RWPE1 (cell line): ENCODE measurements at regions not wholly inside any gene's neighbourhood (a gene's known extent, or its start where the extent isn't known, plus 50 kb on each side); places are given as distances from the start of the nearest gene placed in this dataset.

Experiments used
- CTCF ChIA-PET: fragments of 350-600 bp; sonication (Branson Sonifier 250); formaldehyde crosslinking; extraction: SDS; loops from one replicate; lab custom pipeline; 2021; lab: Yijun Ruan, JAX
- POLR2A ChIA-PET: fragments of 400-600 bp; formaldehyde crosslinking; extraction: SDS; loops from one replicate; lab custom pipeline; 2020; ENCODE audit warnings: antibody characterized with exemption; ENCODE audit not compliant: low non-redundant PET; lab: Yijun Ruan, JAX
- DNase-seq: peaks from one replicate; pipeline ENCODE4 v3.0.0; 2012; ENCODE audit warnings: low spot score
- H3K27ac ChIP-seq: fragments of 450-650 bp; 2 replicates; pipeline ENCODE4 v1.5.1; 2017
- CTCF ChIP-seq: fragments of 450-650 bp; conservative IDR thresholded peaks from 2 replicates; pipeline ENCODE4 v1.5.1; 2017; ENCODE audit warnings: low read depth, mild to moderate bottlenecking

- no peak for DNase-seq
- CTCF ChIA-PET: no interaction called here
- peak overlapping the region; percentile 36 for H3K27ac ChIP-seq
- no peak for TF ChIP-seq CTCF
- POLR2A ChIA-PET: interaction anchor here (0.5 kb wide), 1 partner anchor 111 kb away, joined by 7 read pairs; no protein-coding TSS in a partner anchor
Observed at GRCh38 chr20:19922716-19923115, 94.4 kb upstream of the NAA20 start.

- no peak for TF ChIP-seq CTCF
- DNase-seq: no peak
- ChIA-PET POLR2A (no interaction called here), CTCF (interaction anchor here (0.5 kb wide), 1 partner anchor 31 kb away, joined by 3 read pairs; no protein-coding TSS in a partner anchor)
- no peak overlapping the region for H3K27ac ChIP-seq
Observed at GRCh38 chr20:19923762-19924161, 93.4 kb upstream of the NAA20 start.

GRCh38 chr20:19924255-19924654 lies 92.9 kb upstream of the NAA20 start:
- no peak for DNase-seq
- POLR2A ChIA-PET: no interaction called here
- no peak overlapping the region for H3K27ac ChIP-seq
- TF ChIP-seq CTCF: no peak
- CTCF ChIA-PET: interaction anchor here (0.5 kb wide), 1 partner anchor 31 kb away, joined by 3 read pairs; no protein-coding TSS in a partner anchor

GRCh38 chr20:19926591-19926990 lies 90.6 kb upstream of the NAA20 start:
- H3K27ac ChIP-seq: no peak overlapping the region
- no peak for DNase-seq
- CTCF ChIA-PET: no interaction called here
- no peak for TF ChIP-seq CTCF
- POLR2A ChIA-PET: no interaction called here

- TF ChIP-seq CTCF: no peak
- POLR2A ChIA-PET: interaction anchor here (1.2 to 1.8 kb wide), 2 partner anchors 47 to 66 kb away, joined by 3 to 13 read pairs; no protein-coding TSS in a partner anchor
- DNase-seq: peak; percentile 92
- CTCF ChIA-PET: interaction anchor here (0.6 to 0.9 kb wide), 3 partner anchors 63 to 1276 kb away, joined by 4 to 6 read pairs (median 5); no protein-coding TSS in a partner anchor
- H3K27ac ChIP-seq: peak overlapping the region; percentile 96
Observed at GRCh38 chr20:19928328-19929011, 88.7 kb upstream of the NAA20 start.

- POLR2A ChIA-PET: interaction anchor here (1.2 to 1.8 kb wide), 2 partner anchors 47 to 65 kb away, joined by 3 to 13 read pairs; no protein-coding TSS in a partner anchor
- CTCF ChIA-PET: interaction anchor here (0.6 to 0.9 kb wide), 2 partner anchors 18 to 236 kb away, joined by 3 to 4 read pairs; no protein-coding TSS in a partner anchor
- TF ChIP-seq CTCF: no peak
- DNase-seq: no peak
- peak overlapping the region; percentile 96 for H3K27ac ChIP-seq
Observed at GRCh38 chr20:19929012-19929360, 88.2 kb upstream of the NAA20 start.
